ENCODE measurements at regions not wholly inside any gene's neighbourhood (a gene's known extent, or its start where the extent isn't known, plus 50 kb on each side); places are given as distances from the start of the nearest gene placed in this dataset.

DNA sequence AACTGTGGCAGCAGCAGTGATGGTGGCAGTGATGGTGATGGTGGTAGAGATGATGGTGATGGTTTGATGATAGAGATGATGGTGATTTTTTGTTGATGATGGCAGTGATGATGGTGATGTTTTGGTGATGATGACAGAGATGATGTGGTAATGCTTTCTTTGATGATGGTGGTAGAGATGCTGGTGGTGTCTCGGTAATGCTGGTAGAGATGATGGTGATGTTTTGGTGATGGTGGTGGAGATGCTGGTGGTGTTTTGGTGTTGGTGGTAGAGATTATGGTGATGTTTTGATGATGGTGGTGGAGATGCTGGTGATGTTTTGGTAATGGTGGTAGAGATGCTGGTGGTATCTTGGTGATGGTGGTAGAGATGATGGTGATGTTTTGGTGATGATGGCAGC lies 131.6 kb downstream of the NAV1 start:
- Histone ChIP-seq H3K9ac (ENCODE audit: low read length) (no peak overlapping the region), H3K27ac (ENCODE audit: low read depth, low read length) (no peak overlapping the region), H3K9me3 (ENCODE audit: insufficient read depth, low read depth, low read length) (no peaks in the 10 kb centered on the region), H4K12ac (ENCODE audit: low read depth, low read length) (no peak overlapping the region), H4K8ac (ENCODE audit: low read depth, low read length) (no peak overlapping the region), H3K4me2 (ENCODE audit: low read length) (no peak overlapping the region), H4K91ac (ENCODE audit: low read depth, low read length) (no peak overlapping the region), H2AK5ac (ENCODE audit: low read length) (no peak overlapping the region), H3K23ac (ENCODE audit: low read length) (no peak overlapping the region), H2BK12ac (ENCODE audit: low read length) (no peak overlapping the region), H3K27me3 (ENCODE audit: insufficient read depth, low read length) (no peaks in the 10 kb centered on the region), H3K4me1 (ENCODE audit: control insufficient read depth in 1 of 2, insufficient read depth in 2 of 2, low read length in 2 of 2) (no peaks in the 10 kb centered on the region), H2BK120ac (ENCODE audit: insufficient read depth, low read length, poor library complexity) (no peak overlapping the region), H3K4me3 (ENCODE audit: low read depth, low read length) (no peak overlapping the region), H3K79me2 (ENCODE audit: control insufficient read depth, insufficient read depth, low read length, poor library complexity) (no peaks in the 10 kb centered on the region), H2BK5ac (ENCODE audit: low read depth, low read length, poor library complexity) (no peak overlapping the region), H3K14ac (ENCODE audit: low read length) (no peak overlapping the region), H2AFZ (ENCODE audit: insufficient read depth, low read length, poor library complexity) (no peak overlapping the region), H3K18ac (ENCODE audit: low read length) (no peak overlapping the region), H3K79me1 (ENCODE audit: low read length) (no peaks in the 10 kb centered on the region), H3K36me3 (ENCODE audit: control insufficient read depth in 1 of 2, insufficient read depth in 2 of 2, low read length in 2 of 2) (peaks cover under 1 to 7% of the 10 kb centered on the region in 2 experiments), H3K4ac (ENCODE audit: low read depth, low read length) (no peak overlapping the region)
- no peak for DNase-seq
- no CpG with 5 or more reads among the region's 1 CpG for WGBS (ENCODE audit: extremely low coverage, insufficient coverage, insufficient read length)

DNA sequence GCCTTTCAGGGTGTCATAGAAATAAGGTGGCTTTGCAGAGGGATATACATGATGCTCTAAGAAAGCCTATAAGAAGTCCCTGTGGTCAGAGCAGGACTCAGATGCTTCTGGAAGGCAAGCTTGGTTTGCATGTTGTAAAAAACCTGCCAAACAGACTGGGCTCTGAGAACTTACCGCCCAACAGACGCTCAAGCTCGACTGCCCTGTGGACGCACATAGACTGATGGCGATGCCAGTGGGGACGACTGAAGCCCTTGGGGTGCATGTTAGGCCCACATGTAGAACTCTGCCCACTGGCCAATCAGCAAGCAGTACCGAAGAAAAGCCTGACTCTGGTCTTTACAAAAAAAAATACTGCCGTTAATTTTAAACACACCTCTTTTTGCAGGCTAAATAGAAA lies 133.8 kb downstream of the NAV1 start:
- DNase-seq = no peak
- no peak overlapping the region for H3K9ac ChIP-seq (ENCODE audit: low read length)
- no CpG with 5 or more reads among the region's 8 CpGs for WGBS (ENCODE audit: extremely low coverage, insufficient coverage, insufficient read length)
- no peaks in the 10 kb centered on the region for H3K9me3 ChIP-seq (ENCODE audit: insufficient read depth, low read depth, low read length)
- H4K91ac ChIP-seq (ENCODE audit: low read depth, low read length) = no peak overlapping the region
- no peak overlapping the region for H3K4me2 ChIP-seq (ENCODE audit: low read length)
- H3K23ac ChIP-seq (ENCODE audit: low read length) = no peak overlapping the region
- no peaks in the 10 kb centered on the region for H3K4me1 ChIP-seq (ENCODE audit: control insufficient read depth in 1 of 2, insufficient read depth in 2 of 2, low read length in 2 of 2)
- no peak overlapping the region for H3K14ac ChIP-seq (ENCODE audit: low read length)
- peaks cover 4 to 6% of the 10 kb centered on the region in 2 experiments for H3K36me3 ChIP-seq (ENCODE audit: control insufficient read depth in 1 of 2, insufficient read depth in 2 of 2, low read length in 2 of 2)
- no peak overlapping the region for H3K18ac ChIP-seq (ENCODE audit: low read length)
- no peaks in the 10 kb centered on the region for H3K27me3 ChIP-seq (ENCODE audit: insufficient read depth, low read length)
- no peak overlapping the region for H4K12ac ChIP-seq (ENCODE audit: low read depth, low read length)
- H3K4ac ChIP-seq (ENCODE audit: low read depth, low read length) = no peak overlapping the region
- no peak overlapping the region for H2BK120ac ChIP-seq (ENCODE audit: insufficient read depth, low read length, poor library complexity)
- H2AK5ac ChIP-seq (ENCODE audit: low read length) = no peak overlapping the region
- H3K79me2 ChIP-seq (ENCODE audit: control insufficient read depth, insufficient read depth, low read length, poor library complexity) = no peaks in the 10 kb centered on the region
- H2AFZ ChIP-seq (ENCODE audit: insufficient read depth, low read length, poor library complexity) = no peak overlapping the region
- no peak overlapping the region for H2BK5ac ChIP-seq (ENCODE audit: low read depth, low read length, poor library complexity)
- no peak overlapping the region for H3K4me3 ChIP-seq (ENCODE audit: low read depth, low read length)
- H3K79me1 ChIP-seq (ENCODE audit: low read length) = no peaks in the 10 kb centered on the region
- H3K27ac ChIP-seq (ENCODE audit: low read depth, low read length) = no peak overlapping the region
- H4K8ac ChIP-seq (ENCODE audit: low read depth, low read length) = no peak overlapping the region
- H2BK12ac ChIP-seq (ENCODE audit: low read length) = no peak overlapping the region

DNA sequence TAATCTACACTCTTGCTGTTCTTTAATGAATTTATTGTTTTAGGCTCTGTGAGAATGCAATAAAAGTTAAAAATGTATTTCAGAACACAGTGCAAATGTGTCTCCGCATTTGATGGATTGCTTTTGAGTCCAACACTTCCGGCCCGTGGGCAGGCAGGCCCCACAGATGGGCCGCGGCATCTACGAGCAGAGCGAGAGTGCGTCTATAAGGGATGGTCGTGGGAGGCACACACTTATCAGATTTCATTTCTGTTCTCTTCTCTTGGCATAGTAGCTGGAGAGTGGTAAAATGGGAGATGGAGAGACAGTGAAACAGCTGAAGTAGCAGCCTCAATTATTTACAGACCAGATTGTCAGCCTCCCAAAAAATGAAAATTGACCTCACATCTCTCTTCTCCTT lies 134.2 kb downstream of the NAV1 start:
- no peak overlapping the region for H3K4ac ChIP-seq (ENCODE audit: low read depth, low read length)
- H3K23ac ChIP-seq (ENCODE audit: low read length) = no peak overlapping the region
- no peak overlapping the region for H2AFZ ChIP-seq (ENCODE audit: insufficient read depth, low read length, poor library complexity)
- H3K27ac ChIP-seq (ENCODE audit: low read depth, low read length) = no peak overlapping the region
- H2BK12ac ChIP-seq (ENCODE audit: low read length) = no peak overlapping the region
- H3K14ac ChIP-seq (ENCODE audit: low read length) = no peak overlapping the region
- no peak overlapping the region for H4K91ac ChIP-seq (ENCODE audit: low read depth, low read length)
- no peak overlapping the region for H3K9ac ChIP-seq (ENCODE audit: low read length)
- H3K18ac ChIP-seq (ENCODE audit: low read length) = no peak overlapping the region
- no peak overlapping the region for H2BK5ac ChIP-seq (ENCODE audit: low read depth, low read length, poor library complexity)
- H2BK120ac ChIP-seq (ENCODE audit: insufficient read depth, low read length, poor library complexity) = no peak overlapping the region
- no peak overlapping the region for H3K4me2 ChIP-seq (ENCODE audit: low read length)
- no peaks in the 10 kb centered on the region for H3K79me2 ChIP-seq (ENCODE audit: control insufficient read depth, insufficient read depth, low read length, poor library complexity)
- H3K79me1 ChIP-seq (ENCODE audit: low read length) = no peaks in the 10 kb centered on the region
- H3K27me3 ChIP-seq (ENCODE audit: insufficient read depth, low read length) = no peaks in the 10 kb centered on the region
- no peak overlapping the region for H2AK5ac ChIP-seq (ENCODE audit: low read length)
- no peak overlapping the region for H3K4me3 ChIP-seq (ENCODE audit: low read depth, low read length)
- DNase-seq = no peak
- H3K36me3 ChIP-seq (ENCODE audit: control insufficient read depth in 1 of 2, insufficient read depth in 2 of 2, low read length in 2 of 2) = peaks cover 4 to 6% of the 10 kb centered on the region in 2 experiments
- H4K8ac ChIP-seq (ENCODE audit: low read depth, low read length) = no peak overlapping the region
- no CpG with 5 or more reads among the region's 9 CpGs for WGBS (ENCODE audit: extremely low coverage, insufficient coverage, insufficient read length)
- no peaks in the 10 kb centered on the region for H3K4me1 ChIP-seq (ENCODE audit: control insufficient read depth in 1 of 2, insufficient read depth in 2 of 2, low read length in 2 of 2)
- H3K9me3 ChIP-seq (ENCODE audit: insufficient read depth, low read depth, low read length) = no peaks in the 10 kb centered on the region
- H4K12ac ChIP-seq (ENCODE audit: low read depth, low read length) = no peak overlapping the region

DNA sequence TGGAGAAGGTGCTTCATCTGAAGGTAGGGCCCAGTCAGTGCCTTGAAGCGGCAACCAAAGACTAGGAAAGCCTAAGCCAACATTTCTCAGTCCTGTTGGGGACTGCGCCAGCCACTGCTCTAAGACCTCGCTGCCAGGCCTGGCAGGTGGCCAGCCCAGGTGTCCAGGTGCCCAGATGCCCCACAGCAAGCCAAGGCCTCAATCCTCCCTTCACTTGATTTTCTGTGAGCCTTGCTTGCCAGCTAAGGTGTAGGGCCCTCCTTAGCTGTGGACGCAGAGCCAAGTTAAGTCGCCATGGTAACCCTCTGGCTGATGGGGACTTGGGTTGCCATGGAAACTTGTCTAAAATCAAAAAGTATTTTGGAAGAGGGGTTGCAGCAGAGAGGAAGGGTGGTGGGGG lies 135.0 kb downstream of the NAV1 start:
- Histone ChIP-seq H4K8ac (ENCODE audit: low read depth, low read length) (no peak overlapping the region), H3K18ac (ENCODE audit: low read length) (no peak overlapping the region), H2BK12ac (ENCODE audit: low read length) (no peak overlapping the region), H3K79me1 (ENCODE audit: low read length) (no peaks in the 10 kb centered on the region), H3K9ac (ENCODE audit: low read length) (no peak overlapping the region), H3K9me3 (ENCODE audit: insufficient read depth, low read depth, low read length) (no peaks in the 10 kb centered on the region), H2BK5ac (ENCODE audit: low read depth, low read length, poor library complexity) (no peak overlapping the region), H3K4ac (ENCODE audit: low read depth, low read length) (no peak overlapping the region), H3K27me3 (ENCODE audit: insufficient read depth, low read length) (no peaks in the 10 kb centered on the region), H2AFZ (ENCODE audit: insufficient read depth, low read length, poor library complexity) (no peak overlapping the region), H4K91ac (ENCODE audit: low read depth, low read length) (no peak overlapping the region), H3K4me1 (ENCODE audit: control insufficient read depth in 1 of 2, insufficient read depth in 2 of 2, low read length in 2 of 2) (no peaks in the 10 kb centered on the region), H3K23ac (ENCODE audit: low read length) (no peak overlapping the region), H3K14ac (ENCODE audit: low read length) (no peak overlapping the region), H3K4me3 (ENCODE audit: low read depth, low read length) (no peak overlapping the region), H3K79me2 (ENCODE audit: control insufficient read depth, insufficient read depth, low read length, poor library complexity) (no peaks in the 10 kb centered on the region), H4K12ac (ENCODE audit: low read depth, low read length) (no peak overlapping the region), H2BK120ac (ENCODE audit: insufficient read depth, low read length, poor library complexity) (no peak overlapping the region), H3K27ac (ENCODE audit: low read depth, low read length) (no peak overlapping the region), H3K36me3 (ENCODE audit: control insufficient read depth in 1 of 2, insufficient read depth in 2 of 2, low read length in 2 of 2) (peaks cover 4 to 6% of the 10 kb centered on the region in 2 experiments), H2AK5ac (ENCODE audit: low read length) (no peak overlapping the region), H3K4me2 (ENCODE audit: low read length) (no peak overlapping the region)
- WGBS (ENCODE audit: extremely low coverage, insufficient coverage, insufficient read length) = no CpG with 5 or more reads among the region's 5 CpGs
- DNase-seq = no peak
